Karpas-422 (cell line): ENCODE measurements at regions not wholly inside any gene's neighbourhood (a gene's known extent, or its start where the extent isn't known, plus 50 kb on each side); places are given as distances from the start of the nearest gene placed in this dataset.

Source experiments
- DNase-seq: peaks from one replicate; pipeline ENCODE4 v3.0.0-alpha.2; 2015
- H2AFZ ChIP-seq: fragments of 200-600 bp; sonication (generic); 2 replicates; pipeline ENCODE4 v1.6.1; 2014; ENCODE audit warnings: antibody characterized with exemption, low read length, mixed read lengths
- H3K27ac ChIP-seq: fragments of 200-600 bp; sonication (generic); 2 replicates; pipeline ENCODE4 v1.5.1; 2014; ENCODE audit warnings: mild to moderate bottlenecking, low read length, moderate library complexity
- H3K27me3 ChIP-seq: fragments of 200-600 bp; sonication (generic); 2 replicates; pipeline ENCODE4 v1.6.1; 2014; ENCODE audit warnings: low read length, mixed read lengths
- H3K36me3 ChIP-seq: fragments of 200-600 bp; sonication (generic); 2 replicates; pipeline ENCODE4 v1.6.1; 2014; ENCODE audit warnings: low read length, mixed read lengths; ENCODE audit not compliant: insufficient read depth
- H3K4me1 ChIP-seq: fragments of 200-600 bp; sonication (generic); 2 replicates; pipeline ENCODE4 v1.6.1; 2014; ENCODE audit warnings: mild to moderate bottlenecking, low read length, mixed read lengths
- H3K4me2 ChIP-seq: fragments of 200-600 bp; sonication (generic); 2 replicates; pipeline ENCODE4 v1.6.1; 2014; ENCODE audit warnings: low read length, low read depth, mild to moderate bottlenecking; ENCODE audit not compliant: poor library complexity, severe bottlenecking
- H3K4me3 ChIP-seq: fragments of 200-600 bp; sonication (generic); 2 replicates; pipeline ENCODE4 v1.5.1; 2014; ENCODE audit warnings: mild to moderate bottlenecking, antibody characterized with exemption, low read length, mixed read lengths
- H3K79me2 ChIP-seq: fragments of 200-600 bp; sonication (generic); 2 replicates; pipeline ENCODE4 v1.6.1; 2014; ENCODE audit warnings: mild to moderate bottlenecking, low read length, mixed read lengths
- H3K9ac ChIP-seq: fragments of 200-600 bp; sonication (generic); 2 replicates; pipeline ENCODE4 v1.6.0; 2014; ENCODE audit warnings: low read length
- H3K9me2 ChIP-seq: fragments of 200-600 bp; sonication (generic), shearing (Covaris generic); replicated peaks from 2 replicates; pipeline ENCODE4 v1.6.0; 2014; ENCODE audit warnings: mild to moderate bottlenecking, low read length, moderate library complexity; ENCODE audit not compliant: insufficient read depth
- H3K9me3 ChIP-seq: fragments of 300-700, 200-600 bp; sonication (generic); 2 replicates; pipeline ENCODE4 v1.6.1; 2014; ENCODE audit warnings: low read length, mixed read lengths
- H4K20me1 ChIP-seq: fragments of 200-600 bp; sonication (generic); 2 replicates; pipeline ENCODE4 v1.6.1; 2014; ENCODE audit warnings: mild to moderate bottlenecking, antibody characterized with exemption, low read length, low read depth; ENCODE audit not compliant: insufficient read depth

DNA sequence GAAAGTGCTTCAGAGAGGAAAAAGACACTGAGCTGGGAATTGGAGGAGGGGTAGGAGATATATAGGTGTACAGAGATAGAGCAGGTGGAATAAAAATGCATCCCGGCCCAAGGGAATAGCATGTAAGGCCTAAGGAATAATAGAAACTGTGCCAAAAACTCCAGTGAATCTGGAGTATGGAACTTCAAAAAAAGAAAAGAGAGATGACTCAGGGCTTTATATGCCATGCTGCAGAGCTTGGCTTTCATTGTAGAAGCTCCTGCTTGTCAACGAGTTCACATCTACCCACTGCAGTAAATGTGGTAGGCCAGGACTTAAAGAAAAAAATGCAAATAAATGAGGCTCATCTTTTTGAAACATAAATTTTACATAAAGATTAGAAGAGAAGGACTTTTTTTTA lies 131.8 kb downstream of the MREG start:
- H2AFZ ChIP-seq = 0 out of 2 replicates have a peak overlapping the region, but pooled peaks have one; percentile 31
- no peaks in the 10 kb centered on the region for H4K20me1 ChIP-seq
- H3K4me2 ChIP-seq = no peak overlapping the region
- H3K27me3 ChIP-seq = no peaks in the 10 kb centered on the region
- no peak overlapping the region for H3K27ac ChIP-seq
- no peaks in the 10 kb centered on the region for H3K79me2 ChIP-seq
- H3K9ac ChIP-seq = no peak overlapping the region
- H3K9me2 ChIP-seq = no peaks in the 10 kb centered on the region
- peaks cover 30% of the 10 kb centered on the region for H3K4me1 ChIP-seq
- H3K9me3 ChIP-seq = no peaks in the 10 kb centered on the region
- no peak overlapping the region for H3K4me3 ChIP-seq
- no peak for DNase-seq
- no peaks in the 10 kb centered on the region for H3K36me3 ChIP-seq

DNA sequence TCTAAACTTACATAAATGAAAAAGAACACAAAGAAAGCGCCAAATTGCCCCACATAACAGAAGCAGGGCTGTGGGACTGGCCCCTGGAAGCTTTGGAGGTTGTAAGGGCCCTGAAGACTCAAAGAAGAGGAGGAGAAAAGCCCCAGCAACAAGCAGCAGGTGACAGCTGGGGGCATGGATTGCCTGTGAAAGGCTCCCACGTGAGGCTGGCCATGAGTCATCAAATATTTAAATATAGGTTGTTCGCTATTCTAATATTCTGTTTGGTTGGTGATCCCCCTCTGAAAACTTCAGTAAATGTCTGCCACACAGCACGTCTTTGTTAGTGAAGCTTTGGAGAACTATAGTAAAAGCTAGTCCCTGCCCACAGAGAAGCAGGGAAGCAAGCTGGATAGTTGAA lies 132.4 kb downstream of the MREG start:
- Histone ChIP-seq H3K4me1 (peaks cover 30% of the 10 kb centered on the region), H3K79me2 (no peaks in the 10 kb centered on the region), H3K27me3 (no peaks in the 10 kb centered on the region; the same call in 1 of the 2 replicates), H3K36me3 (no peaks in the 10 kb centered on the region), H3K27ac (no peak overlapping the region), H3K9me2 (no peaks in the 10 kb centered on the region), H3K9me3 (no peaks in the 10 kb centered on the region), H3K4me3 (no peak overlapping the region), H3K9ac (no peak overlapping the region), H4K20me1 (no peaks in the 10 kb centered on the region), H3K4me2 (peak overlapping the region; percentile 32), H2AFZ (0 out of 2 replicates have a peak overlapping the region, but pooled peaks have one; percentile 31)
- peak; percentile 52 for DNase-seq

DNA sequence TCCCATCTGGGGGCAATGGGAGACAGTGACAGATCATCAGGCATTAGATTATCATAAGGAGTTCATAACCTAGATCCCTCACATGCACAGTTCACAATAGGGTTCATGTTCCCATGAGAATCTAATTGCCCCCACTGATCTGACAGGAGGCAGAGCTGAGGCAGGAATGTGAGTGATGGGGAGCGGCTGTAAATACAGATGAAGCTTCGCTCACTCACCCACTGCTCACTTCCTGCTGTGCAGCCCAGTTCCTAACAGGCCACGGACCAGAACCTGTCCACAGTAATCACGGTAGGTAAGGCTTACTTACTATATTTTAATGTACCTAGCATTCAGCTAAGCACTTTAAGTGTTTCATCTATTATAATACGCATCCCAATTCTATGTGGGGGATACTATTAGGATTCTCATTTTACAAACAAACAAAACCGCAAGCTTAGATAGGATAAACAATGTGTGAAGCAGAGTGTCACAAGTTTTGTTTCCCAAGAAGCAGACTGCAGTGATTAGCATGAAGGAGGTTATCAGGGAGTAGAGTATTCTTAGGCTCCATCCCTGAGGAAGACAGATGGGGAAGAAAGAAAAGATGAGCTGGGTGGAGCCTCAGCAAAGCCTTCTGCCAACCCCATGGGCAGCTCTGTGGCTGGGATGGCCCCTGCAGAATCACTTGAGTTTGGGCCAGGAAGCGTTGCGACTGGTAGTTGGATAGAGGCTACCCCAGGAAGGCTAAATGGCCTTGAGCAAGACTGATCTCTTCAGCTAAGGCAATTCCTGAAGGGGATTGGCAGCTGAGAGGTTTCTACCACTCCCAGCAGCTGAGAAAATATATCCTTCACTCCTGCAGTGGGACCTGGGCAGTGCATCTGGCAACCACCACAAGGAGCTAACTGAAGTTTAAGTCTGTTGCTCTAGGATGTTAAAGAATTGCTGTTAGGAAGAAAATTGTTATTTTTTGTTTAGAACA lies 133.1 kb downstream of the MREG start:
- no peak overlapping the region for H3K4me2 ChIP-seq
- H3K9me2 ChIP-seq = no peaks in the 10 kb centered on the region
- H3K27ac ChIP-seq = no peak overlapping the region
- no peaks in the 10 kb centered on the region for H3K9me3 ChIP-seq
- H3K27me3 ChIP-seq = no peaks in the 10 kb centered on the region; the same call in 1 of the 2 replicates
- no peak overlapping the region for H3K4me3 ChIP-seq
- peaks cover 30% of the 10 kb centered on the region for H3K4me1 ChIP-seq
- no peak overlapping the region for H3K9ac ChIP-seq
- H4K20me1 ChIP-seq = no peaks in the 10 kb centered on the region
- H2AFZ ChIP-seq = peak overlapping the region; percentile 29; the same call in 1 of the 2 replicates
- H3K79me2 ChIP-seq = no peaks in the 10 kb centered on the region
- no peaks in the 10 kb centered on the region for H3K36me3 ChIP-seq
- no peak for DNase-seq

DNA sequence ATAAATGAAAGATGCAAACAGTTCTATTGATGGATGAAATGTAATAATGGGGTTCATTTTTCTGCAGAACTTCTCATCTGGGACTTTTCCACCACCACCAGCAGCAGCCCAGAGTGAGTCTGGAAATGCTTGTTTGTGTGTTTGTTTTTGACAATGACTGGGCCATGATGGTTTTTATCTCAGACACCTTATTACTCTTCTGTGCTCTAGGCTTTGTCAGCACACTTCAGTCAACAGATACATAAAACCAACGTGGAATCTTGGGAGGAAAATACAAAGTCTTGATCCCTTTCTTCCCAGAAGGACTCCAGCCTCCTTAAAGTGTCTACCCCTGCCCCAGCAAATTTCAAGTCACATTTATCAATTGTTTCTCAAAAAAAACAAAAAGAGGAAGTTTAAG lies 134.0 kb downstream of the MREG start:
- Histone ChIP-seq H3K9ac (no peak overlapping the region), H3K9me3 (no peaks in the 10 kb centered on the region), H3K4me1 (peaks cover 30% of the 10 kb centered on the region), H3K79me2 (no peaks in the 10 kb centered on the region), H2AFZ (no peak overlapping the region), H3K36me3 (no peaks in the 10 kb centered on the region), H3K4me3 (no peak overlapping the region), H3K27ac (no peak overlapping the region), H3K9me2 (no peaks in the 10 kb centered on the region), H3K4me2 (no peak overlapping the region), H4K20me1 (no peaks in the 10 kb centered on the region), H3K27me3 (no peaks in the 10 kb centered on the region; the same call in 1 of the 2 replicates)
- DNase-seq = no peak

DNA sequence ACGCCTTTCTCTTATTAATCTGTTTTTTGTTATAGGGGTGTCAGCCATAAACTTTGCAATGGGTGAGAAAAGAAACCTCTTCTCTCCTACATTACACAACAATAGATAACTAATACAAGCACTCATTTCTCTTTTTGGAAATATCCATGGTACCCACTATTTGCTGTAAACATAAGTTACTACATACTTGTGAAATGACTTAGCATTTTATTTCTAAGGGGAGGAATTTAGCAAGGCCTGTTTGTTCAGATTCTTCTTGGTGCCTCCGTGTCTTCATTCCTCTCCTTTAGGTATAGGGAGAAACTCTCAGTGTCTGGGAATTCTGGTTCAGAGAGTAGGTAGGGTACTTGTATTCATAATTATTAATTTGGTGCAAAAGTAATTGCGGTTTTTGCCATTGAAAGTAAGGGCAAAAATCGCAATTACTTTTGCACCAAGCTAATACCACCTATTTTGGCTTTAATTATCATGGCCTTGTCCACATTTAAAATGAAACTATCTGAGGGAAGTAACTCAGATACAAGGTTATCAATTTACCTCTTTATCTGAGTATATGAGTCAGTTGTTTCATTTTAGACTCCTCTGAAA lies 134.8 kb downstream of the MREG start:
- H3K36me3 ChIP-seq = no peaks in the 10 kb centered on the region
- no peaks in the 10 kb centered on the region for H3K79me2 ChIP-seq
- DNase-seq = no peak
- no peaks in the 10 kb centered on the region; the same call in 1 of the 2 replicates for H3K27me3 ChIP-seq
- no peak overlapping the region for H3K9ac ChIP-seq
- no peak overlapping the region for H3K4me3 ChIP-seq
- H3K4me1 ChIP-seq = peaks cover 24% of the 10 kb centered on the region
- no peak overlapping the region for H3K4me2 ChIP-seq
- H3K9me3 ChIP-seq = no peaks in the 10 kb centered on the region
- no peak overlapping the region for H3K27ac ChIP-seq
- no peak overlapping the region for H2AFZ ChIP-seq
- no peaks in the 10 kb centered on the region for H3K9me2 ChIP-seq
- H4K20me1 ChIP-seq = no peaks in the 10 kb centered on the region

DNA sequence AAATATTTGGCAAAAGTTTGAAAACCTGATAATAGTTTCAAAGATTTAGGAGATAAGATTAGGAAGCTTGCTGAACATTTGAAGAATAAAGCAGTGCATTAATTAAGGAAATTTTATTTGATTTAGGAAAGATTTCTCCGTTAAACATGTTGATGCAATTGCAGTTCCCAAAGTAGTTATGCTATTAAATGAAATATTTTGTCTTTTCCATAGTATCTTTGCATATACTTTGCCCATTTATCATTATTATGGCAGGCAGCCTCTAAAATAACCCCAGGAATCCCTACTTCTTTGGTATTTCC lies 136.5 kb downstream of the MREG start:
- no peaks in the 10 kb centered on the region for H3K79me2 ChIP-seq
- no peaks in the 10 kb centered on the region for H3K36me3 ChIP-seq
- peaks cover 23% of the 10 kb centered on the region for H3K4me1 ChIP-seq
- no peaks in the 10 kb centered on the region for H4K20me1 ChIP-seq
- H3K9me3 ChIP-seq = no peaks in the 10 kb centered on the region
- H3K9me2 ChIP-seq = no peaks in the 10 kb centered on the region
- DNase-seq = no peak
- H2AFZ ChIP-seq = no peak overlapping the region
- no peak overlapping the region for H3K27ac ChIP-seq
- no peak overlapping the region for H3K4me2 ChIP-seq
- no peak overlapping the region for H3K9ac ChIP-seq
- H3K27me3 ChIP-seq = no peaks in the 10 kb centered on the region; the same call in 1 of the 2 replicates
- H3K4me3 ChIP-seq = no peak overlapping the region

DNA sequence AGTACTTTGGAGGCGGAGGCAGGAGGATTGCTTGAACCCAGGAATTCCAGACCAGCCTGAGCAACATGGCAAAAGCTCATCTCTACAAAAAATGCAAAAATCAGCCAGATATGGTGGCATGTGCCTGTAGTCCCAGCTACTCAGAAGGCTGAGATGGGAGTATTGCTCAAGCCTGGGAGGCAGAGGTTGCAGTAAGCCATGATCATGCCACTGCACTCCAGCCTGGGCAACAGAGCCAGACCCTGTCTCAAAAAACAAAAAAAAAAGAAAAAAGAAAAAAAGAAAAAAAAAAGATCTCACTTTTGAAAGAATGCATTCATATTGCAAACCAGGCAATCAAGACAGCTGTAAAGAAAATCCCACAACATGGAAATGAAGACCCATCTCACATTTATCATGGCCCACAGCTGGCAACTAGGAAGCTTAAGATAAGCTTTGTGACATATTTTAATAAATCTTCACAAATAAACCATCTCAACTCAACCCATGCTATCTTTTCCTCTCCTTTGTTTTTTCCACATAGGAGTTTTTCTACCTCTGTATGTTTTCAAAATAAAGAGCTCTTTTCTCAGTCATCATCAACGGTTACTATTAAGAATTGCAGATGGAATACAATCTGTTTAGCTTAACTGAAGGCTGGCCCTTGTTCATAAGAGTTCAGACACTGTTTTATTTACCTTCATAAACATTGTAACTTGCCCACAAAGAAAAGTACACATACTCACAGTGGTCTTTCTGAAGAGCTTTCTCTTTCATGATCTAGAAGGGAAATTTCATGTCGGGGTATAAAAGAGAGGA lies 137.0 kb downstream of the MREG start:
- H3K36me3 ChIP-seq = no peaks in the 10 kb centered on the region
- no peaks in the 10 kb centered on the region; the same call in 1 of the 2 replicates for H3K27me3 ChIP-seq
- H3K9ac ChIP-seq = no peak overlapping the region
- no peak overlapping the region for H2AFZ ChIP-seq
- H3K4me3 ChIP-seq = no peak overlapping the region
- H3K9me3 ChIP-seq = no peaks in the 10 kb centered on the region
- no peaks in the 10 kb centered on the region for H3K79me2 ChIP-seq
- H3K4me2 ChIP-seq = no peak overlapping the region
- peaks cover 19% of the 10 kb centered on the region for H3K4me1 ChIP-seq
- no peaks in the 10 kb centered on the region for H3K9me2 ChIP-seq
- H4K20me1 ChIP-seq = no peaks in the 10 kb centered on the region
- no peak overlapping the region for H3K27ac ChIP-seq
- no peak for DNase-seq

DNA sequence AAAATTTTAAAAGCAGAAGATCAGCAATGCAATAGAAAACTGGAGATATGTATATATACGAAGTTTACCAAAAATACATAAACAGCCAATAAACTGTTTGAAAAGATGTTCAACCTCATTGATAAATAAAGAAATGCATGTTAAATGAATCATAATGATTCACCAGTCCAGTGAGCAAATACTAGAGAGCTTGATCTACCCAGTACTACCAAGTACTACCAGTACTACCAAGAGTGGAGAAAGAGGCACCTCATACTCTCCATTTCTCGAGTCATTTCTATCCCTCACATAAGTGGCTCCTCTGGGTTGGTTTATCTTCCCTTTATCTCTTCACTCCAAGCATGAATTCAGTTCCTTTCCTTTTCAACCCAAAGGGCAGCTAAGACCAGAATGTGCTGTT lies 138.9 kb downstream of the MREG start:
- no peak overlapping the region for H3K27ac ChIP-seq
- H3K4me1 ChIP-seq = peaks cover 5% of the 10 kb centered on the region
- H3K4me3 ChIP-seq = no peak overlapping the region
- H3K27me3 ChIP-seq = no peaks in the 10 kb centered on the region; the same call in 1 of the 2 replicates
- no peak for DNase-seq
- no peak overlapping the region for H3K9ac ChIP-seq
- no peak overlapping the region for H2AFZ ChIP-seq
- H3K79me2 ChIP-seq = no peaks in the 10 kb centered on the region
- H3K9me3 ChIP-seq = no peaks in the 10 kb centered on the region
- no peaks in the 10 kb centered on the region for H3K9me2 ChIP-seq
- H3K36me3 ChIP-seq = no peaks in the 10 kb centered on the region
- H3K4me2 ChIP-seq = no peak overlapping the region
- no peaks in the 10 kb centered on the region for H4K20me1 ChIP-seq
